Duodenal mucosa (tissue), 2 donors: ENCODE measurements at regions not wholly inside any gene's neighbourhood (a gene's known extent, or its start where the extent isn't known, plus 50 kb on each side); places are given as distances from the start of the nearest gene placed in this dataset.
"Not testable (repeated sequence)": the region's sequence is repeated elsewhere in the genome, so short reads cannot be mapped to it uniquely, and the experiment has no call there.

Source experiments
- H3K27ac ChIP-seq: one replicate; pipeline ENCODE4 v1.7.0; 2013; ENCODE audit warnings: low read depth, low read length
- H3K27me3 ChIP-seq, 2 donors: one replicate each; pipeline ENCODE4 v1.7.0; 2013; ENCODE audit warnings: low read length in 2 of 2, control low read depth in 1 of 2; ENCODE audit not compliant: insufficient read depth in 2 of 2, control insufficient read depth in 1 of 2
- H3K36me3 ChIP-seq, 2 donors: one replicate each; pipeline ENCODE4 v1.7.0; 2013; ENCODE audit warnings: low read length in 2 of 2, control low read depth in 1 of 2; ENCODE audit not compliant: insufficient read depth in 2 of 2, control insufficient read depth in 1 of 2
- H3K4me1 ChIP-seq, 2 donors: one replicate each; pipeline ENCODE4 v1.7.0; 2013; ENCODE audit warnings: low read length in 2 of 2, control low read depth in 1 of 2; ENCODE audit not compliant: insufficient read depth in 2 of 2, control insufficient read depth in 1 of 2
- H3K4me3 ChIP-seq, 2 donors: one replicate each; pipeline ENCODE4 v1.7.0; 2013; ENCODE audit warnings: low read length in 2 of 2, low read depth in 1 of 2
- H3K9ac ChIP-seq, 2 donors: one replicate each; pipeline ENCODE4 v1.7.0; 2013; ENCODE audit warnings: low read length in 2 of 2, low read depth in 1 of 2
- H3K9me3 ChIP-seq, 2 donors: one replicate each; pipeline ENCODE4 v1.7.0; 2013; ENCODE audit warnings: low read length in 2 of 2, control low read depth in 1 of 2; ENCODE audit not compliant: control insufficient read depth in 1 of 2

GRCh38 chr6:121697921-121698320 lies 262.5 kb downstream of the GJA1 start:
- no peak overlapping the region for H3K9ac ChIP-seq
- H3K4me1 ChIP-seq, result no peaks in the 10 kb centered on the region
- no peaks in the 10 kb centered on the region for H3K27me3 ChIP-seq
- no peak overlapping the region for H3K27ac ChIP-seq
- no peaks in the 10 kb centered on the region for H3K36me3 ChIP-seq
- no peak overlapping the region for H3K4me3 ChIP-seq
- no peaks in the 10 kb centered on the region for H3K9me3 ChIP-seq

DNA sequence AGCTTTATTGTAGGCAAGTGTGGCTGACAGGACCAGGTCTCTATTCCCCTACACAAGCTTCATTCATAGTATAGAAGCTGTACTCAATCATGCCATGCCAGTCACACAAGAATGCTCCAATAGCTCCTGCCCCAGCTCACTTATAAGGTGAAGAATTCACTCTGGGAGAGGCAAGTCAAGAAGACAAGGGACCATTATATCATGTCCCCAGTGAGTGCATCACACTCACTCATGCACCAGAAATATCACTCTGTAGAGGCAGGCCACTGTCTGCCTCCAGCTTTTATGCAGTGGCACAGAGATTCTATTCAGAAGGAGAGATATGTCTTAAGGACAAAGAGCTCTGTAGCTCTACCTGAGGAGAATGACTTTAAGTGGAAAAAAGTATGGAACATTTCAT lies 263.2 kb downstream of the GJA1 start:
- H3K9me3 ChIP-seq, result no peaks in the 10 kb centered on the region
- H3K4me1 ChIP-seq, result no peaks in the 10 kb centered on the region
- no peak overlapping the region for H3K9ac ChIP-seq
- no peak overlapping the region for H3K4me3 ChIP-seq
- H3K36me3 ChIP-seq, result no peaks in the 10 kb centered on the region
- H3K27me3 ChIP-seq, result no peaks in the 10 kb centered on the region
- no peak overlapping the region for H3K27ac ChIP-seq

- H3K4me1 ChIP-seq, H3K27ac ChIP-seq, H3K4me3 ChIP-seq, H3K27me3 ChIP-seq, H3K36me3 ChIP-seq, H3K9me3 ChIP-seq, H3K9ac ChIP-seq: not testable (repeated sequence)
Measured at GRCh38 chr6:121703129-121703528, 267.7 kb downstream of the GJA1 start.

DNA sequence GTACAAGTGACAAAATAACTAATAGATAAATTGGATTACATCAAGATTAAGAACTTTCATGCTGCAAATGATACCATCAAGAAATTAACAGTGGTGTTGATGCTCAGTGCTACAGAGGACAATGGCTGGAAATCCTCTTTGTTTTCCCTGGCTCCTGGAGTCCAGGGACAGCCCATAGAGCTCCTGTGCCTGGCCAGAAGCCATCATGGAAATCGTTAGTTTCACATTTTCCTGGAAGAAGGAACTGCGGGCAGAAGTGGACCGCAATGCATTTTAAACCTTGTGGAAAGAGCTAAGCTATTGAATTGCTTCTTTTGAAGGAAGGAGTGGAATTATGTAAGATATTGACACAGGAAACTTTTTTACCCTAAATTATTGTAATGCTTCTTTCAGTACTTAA lies 276.0 kb downstream of the GJA1 start:
- Histone ChIP-seq H3K9ac (no peak overlapping the region), H3K9me3 (no peaks in the 10 kb centered on the region), H3K36me3 (no peaks in the 10 kb centered on the region), H3K27me3 (no peaks in the 10 kb centered on the region), H3K27ac (no peak overlapping the region), H3K4me1 (no peaks in the 10 kb centered on the region), H3K4me3 (no peak overlapping the region)

GRCh38 chr6:121717686-121718085 lies 282.2 kb downstream of the GJA1 start:
- Histone ChIP-seq H3K27ac (no peak overlapping the region), H3K4me1 (no peaks in the 10 kb centered on the region), H3K27me3 (no peaks in the 10 kb centered on the region), H3K36me3 (no peaks in the 10 kb centered on the region), H3K9me3 (no peaks in the 10 kb centered on the region), H3K4me3 (no peak overlapping the region), H3K9ac (no peak overlapping the region)

GRCh38 chr6:121720867-121721266 lies 285.4 kb downstream of the GJA1 start:
- not testable (repeated sequence) for H3K4me1 ChIP-seq, H3K27ac ChIP-seq, H3K27me3 ChIP-seq, H3K36me3 ChIP-seq, H3K4me3 ChIP-seq, H3K9me3 ChIP-seq, H3K9ac ChIP-seq

DNA sequence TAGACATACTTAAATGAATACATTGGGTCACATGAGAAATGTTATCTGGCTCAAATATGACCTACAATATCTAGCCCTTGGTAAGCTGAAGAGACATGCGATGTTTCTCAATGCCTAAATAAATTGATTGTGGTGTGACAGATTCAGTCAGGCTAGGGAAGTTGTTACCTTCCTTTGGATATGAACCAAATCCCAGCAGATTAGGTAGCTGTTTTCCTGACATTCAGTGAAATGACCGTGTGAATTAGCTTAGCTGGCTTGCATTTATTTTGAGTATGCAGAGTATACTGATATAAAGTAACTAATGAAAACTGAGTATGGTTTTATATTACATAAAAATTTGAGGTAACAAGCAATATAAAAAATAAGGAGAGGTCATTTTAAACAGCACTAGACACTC lies 288.2 kb downstream of the GJA1 start:
- Histone ChIP-seq H3K9ac (no peak overlapping the region), H3K9me3 (no peaks in the 10 kb centered on the region), H3K27ac (no peak overlapping the region), H3K27me3 (no peaks in the 10 kb centered on the region), H3K4me3 (no peak overlapping the region), H3K36me3 (no peaks in the 10 kb centered on the region), H3K4me1 (no peaks in the 10 kb centered on the region)

GRCh38 chr6:121724576-121724975 lies 289.1 kb downstream of the GJA1 start:
- H3K9ac ChIP-seq, result no peak overlapping the region
- no peaks in the 10 kb centered on the region for H3K27me3 ChIP-seq
- H3K4me1 ChIP-seq, result no peaks in the 10 kb centered on the region
- no peaks in the 10 kb centered on the region for H3K9me3 ChIP-seq
- H3K4me3 ChIP-seq, result no peak overlapping the region
- no peak overlapping the region for H3K27ac ChIP-seq
- H3K36me3 ChIP-seq, result no peaks in the 10 kb centered on the region

DNA sequence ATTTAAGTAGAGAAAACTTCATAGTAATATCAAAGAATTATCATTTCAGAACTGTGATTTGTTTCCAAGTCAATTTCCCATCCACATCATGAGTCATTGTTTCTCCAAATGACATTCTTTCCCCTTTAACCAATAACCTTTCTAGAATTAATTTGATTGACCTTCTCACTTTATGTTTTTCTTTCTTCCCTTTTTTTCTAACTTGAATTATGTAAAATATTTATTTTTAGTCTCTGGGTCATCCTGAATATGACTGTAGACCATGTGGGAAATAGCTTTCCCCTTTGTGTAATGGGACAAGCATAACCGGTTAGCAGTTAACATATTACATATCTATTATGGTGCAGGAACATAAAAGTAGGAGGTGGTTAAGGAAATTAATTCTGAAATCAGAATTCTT lies 291.1 kb downstream of the GJA1 start:
- no peaks in the 10 kb centered on the region for H3K9me3 ChIP-seq
- H3K4me1 ChIP-seq, result no peaks in the 10 kb centered on the region
- H3K27ac ChIP-seq, result no peak overlapping the region
- no peak overlapping the region for H3K9ac ChIP-seq
- H3K27me3 ChIP-seq, result no peaks in the 10 kb centered on the region
- no peaks in the 10 kb centered on the region for H3K36me3 ChIP-seq
- H3K4me3 ChIP-seq, result no peak overlapping the region

GRCh38 chr6:121730616-121731015 lies 295.2 kb downstream of the GJA1 start:
- H3K9me3 ChIP-seq, result no peaks in the 10 kb centered on the region
- no peak overlapping the region for H3K9ac ChIP-seq
- H3K36me3 ChIP-seq, result no peaks in the 10 kb centered on the region
- H3K4me3 ChIP-seq, result no peak overlapping the region
- H3K27me3 ChIP-seq, result no peaks in the 10 kb centered on the region
- H3K4me1 ChIP-seq, result no peaks in the 10 kb centered on the region
- H3K27ac ChIP-seq, result no peak overlapping the region

GRCh38 chr6:121731381-121731780 lies 295.9 kb downstream of the GJA1 start:
- no peak overlapping the region for H3K4me3 ChIP-seq
- H3K9me3 ChIP-seq, result no peaks in the 10 kb centered on the region
- no peak overlapping the region for H3K9ac ChIP-seq
- H3K36me3 ChIP-seq, result no peaks in the 10 kb centered on the region
- no peaks in the 10 kb centered on the region for H3K27me3 ChIP-seq
- H3K27ac ChIP-seq, result no peak overlapping the region
- H3K4me1 ChIP-seq, result no peaks in the 10 kb centered on the region
